PC-9 (cell line): ENCODE measurements at regions not wholly inside any gene's neighbourhood (a gene's known extent, or its start where the extent isn't known, plus 50 kb on each side); places are given as distances from the start of the nearest gene placed in this dataset.

Source experiments
- BruUV-seq: library from RNA; stranded (reverse); fragments of 400-500 nt; replicated peaks from 2 replicates; lab custom pipeline; 2021; lab: Mats Ljungman, UMichigan
- CTCF ChIA-PET: fragments of 300-600 bp; sonication (Branson Sonifier 250); formaldehyde crosslinking; loops from one replicate; lab custom pipeline; 2022; ENCODE audit warnings: antibody characterized with exemption; lab: Charles Lee
- POLR2A ChIA-PET: fragments of 300-600 bp; sonication (Branson Sonifier 250); formaldehyde crosslinking; loops from one replicate; lab custom pipeline; 2022; ENCODE audit warnings: antibody characterized with exemption; ENCODE audit not compliant: unreplicated experiment; lab: Charles Lee
- DNase-seq, 2 experiments: peaks; one replicate each; pipeline versions ENCODE4 v3.0.0 to v3.0.0-alpha.2; 2015 to 2022; ENCODE audit warnings: mixed read lengths in 1 of 2
- H2AFZ ChIP-seq: fragments of 200-600 bp; sonication (generic); 2 replicates; pipeline ENCODE4 v1.8.1; 2017; ENCODE audit warnings: antibody characterized with exemption
- H3F3A ChIP-seq: fragments of 200-600 bp; sonication (generic); 2 replicates; pipeline ENCODE4 v1.8.1; 2017; ENCODE audit warnings: antibody characterized with exemption, mild to moderate bottlenecking, low read depth; ENCODE audit not compliant: insufficient read depth
- H3K27ac ChIP-seq: fragments of 200-600 bp; sonication (generic); 2 replicates; pipeline ENCODE4 v1.6.1; 2016; ENCODE audit warnings: mixed run types
- H3K27me3 ChIP-seq: fragments of 200-600 bp; sonication (generic); 2 replicates; pipeline ENCODE4 v1.6.1; 2016; ENCODE audit warnings: low read depth, mixed run types; ENCODE audit not compliant: insufficient read depth
- H3K36me3 ChIP-seq: fragments of 200-600 bp; sonication (generic); 2 replicates; pipeline ENCODE4 v1.6.1; 2016; ENCODE audit warnings: low read depth, mixed run types
- H3K4me1 ChIP-seq: fragments of 200-600 bp; sonication (generic); replicated peaks from 2 replicates; pipeline ENCODE4 v1.6.1; 2016; ENCODE audit warnings: mixed run types; ENCODE audit not compliant: insufficient read depth
- H3K4me2 ChIP-seq: fragments of 200-600 bp; sonication (generic); 2 replicates; pipeline ENCODE4 v1.6.1; 2017; ENCODE audit warnings: mixed run types
- H3K4me3 ChIP-seq: fragments of 200-600 bp; sonication (generic); 2 replicates; pipeline ENCODE4 v1.6.1; 2016; ENCODE audit warnings: mixed run types
- H3K79me2 ChIP-seq: fragments of 200-600 bp; sonication (generic); 2 replicates; pipeline ENCODE4 v1.6.1; 2017; ENCODE audit warnings: low read depth, mixed run types
- H3K9me2 ChIP-seq: fragments of 200-600 bp; sonication (generic); 2 replicates; pipeline ENCODE4 v1.8.1; 2017; ENCODE audit warnings: mild to moderate bottlenecking; ENCODE audit not compliant: insufficient read depth
- H3K9me3 ChIP-seq: fragments of 200-600 bp; sonication (generic); 2 replicates; pipeline ENCODE4 v1.8.1; 2016; ENCODE audit warnings: low read depth; ENCODE audit not compliant: insufficient read depth
- H4K20me1 ChIP-seq: fragments of 200-600 bp; sonication (generic); 2 replicates; pipeline ENCODE4 v1.8.1; 2017; ENCODE audit not compliant: insufficient read depth
- EZH2 ChIP-seq: fragments of 200-600 bp; sonication (generic); IDR thresholded peaks from 2 replicates; pipeline ENCODE4 v1.8.0; 2017; ENCODE audit warnings: antibody characterized with exemption, low read depth
- intact Hi-C: fragments of 100-400 bp; cut with micrococcal nuclease; formaldehyde crosslinking; loops from one replicate; pipeline ENCODE4 v1.10.0; 2022; ENCODE audit not compliant: unreplicated experiment
- TF ChIP-seq, protein P1 (sequence below): fragments of 200-600 bp; sonication (generic); conservative IDR thresholded peaks from 2 replicates; pipeline ENCODE4 v1.6.1; 2017; ENCODE audit warnings: mixed run types, antibody characterized with exemption, mild to moderate bottlenecking, moderate library complexity

DNA sequence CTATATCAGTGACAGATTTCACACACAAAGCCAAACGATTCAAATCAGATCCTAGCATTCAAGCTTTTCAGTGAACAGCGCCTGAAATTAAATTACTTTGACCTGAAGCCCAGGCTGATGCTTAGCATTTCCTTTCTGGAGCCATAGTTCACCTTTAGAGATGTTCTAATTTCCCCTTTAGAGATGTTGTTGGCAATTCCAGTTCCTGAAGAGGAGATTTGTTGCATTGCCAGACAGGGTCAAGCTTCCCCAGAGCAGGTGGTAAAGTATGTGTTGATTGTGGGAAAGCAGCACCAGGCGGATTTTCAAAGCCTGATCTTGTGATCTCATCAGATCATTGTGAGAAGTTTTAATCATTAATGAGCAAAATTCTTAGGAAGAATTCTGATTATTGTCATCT lies 609.8 kb upstream of the KLF12 start:
- Histone ChIP-seq H4K20me1 (no peaks in the 10 kb centered on the region), H3K27me3 (no peaks in the 10 kb centered on the region), H3F3A (no peaks in the 10 kb centered on the region), H3K27ac (no peak overlapping the region), H3K4me2 (no peak overlapping the region), H3K4me1 (no peaks in the 10 kb centered on the region), H3K4me3 (no peak overlapping the region), H2AFZ (no peak overlapping the region), H3K36me3 (no peaks in the 10 kb centered on the region), H3K79me2 (no peaks in the 10 kb centered on the region), H3K9me3 (no peaks in the 10 kb centered on the region), H3K9me2 (no peaks in the 10 kb centered on the region)
- TF ChIP-seq, protein P1, sequence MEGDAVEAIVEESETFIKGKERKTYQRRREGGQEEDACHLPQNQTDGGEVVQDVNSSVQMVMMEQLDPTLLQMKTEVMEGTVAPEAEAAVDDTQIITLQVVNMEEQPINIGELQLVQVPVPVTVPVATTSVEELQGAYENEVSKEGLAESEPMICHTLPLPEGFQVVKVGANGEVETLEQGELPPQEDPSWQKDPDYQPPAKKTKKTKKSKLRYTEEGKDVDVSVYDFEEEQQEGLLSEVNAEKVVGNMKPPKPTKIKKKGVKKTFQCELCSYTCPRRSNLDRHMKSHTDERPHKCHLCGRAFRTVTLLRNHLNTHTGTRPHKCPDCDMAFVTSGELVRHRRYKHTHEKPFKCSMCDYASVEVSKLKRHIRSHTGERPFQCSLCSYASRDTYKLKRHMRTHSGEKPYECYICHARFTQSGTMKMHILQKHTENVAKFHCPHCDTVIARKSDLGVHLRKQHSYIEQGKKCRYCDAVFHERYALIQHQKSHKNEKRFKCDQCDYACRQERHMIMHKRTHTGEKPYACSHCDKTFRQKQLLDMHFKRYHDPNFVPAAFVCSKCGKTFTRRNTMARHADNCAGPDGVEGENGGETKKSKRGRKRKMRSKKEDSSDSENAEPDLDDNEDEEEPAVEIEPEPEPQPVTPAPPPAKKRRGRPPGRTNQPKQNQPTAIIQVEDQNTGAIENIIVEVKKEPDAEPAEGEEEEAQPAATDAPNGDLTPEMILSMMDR: no peak
- no peak for TF ChIP-seq EZH2
- no TSS peak for BruUV-seq
- DNase-seq: no peak
- intact Hi-C loops: no loop called here
- ChIA-PET POLR2A (no interaction called here), CTCF (no interaction called here)

DNA sequence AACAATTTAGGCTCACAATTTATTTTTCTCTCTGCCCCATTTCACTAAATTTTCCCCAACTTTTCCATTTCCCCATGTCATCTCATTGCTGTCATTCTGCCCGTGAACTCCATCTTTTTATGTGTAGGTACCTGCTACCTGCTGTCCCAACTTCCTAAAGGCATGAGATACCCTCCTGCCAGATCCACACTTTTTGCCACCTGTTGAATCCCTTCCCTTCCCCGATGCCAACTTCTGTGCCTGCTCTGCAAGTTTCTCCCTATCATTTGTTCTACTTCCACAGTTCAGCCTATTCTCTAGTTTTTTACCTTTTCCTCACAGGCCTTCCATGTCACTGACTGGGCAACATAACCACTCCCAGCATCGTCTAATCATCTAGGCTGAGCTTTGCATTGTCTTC lies 607.5 kb upstream of the KLF12 start:
- Histone ChIP-seq H3K79me2 (no peaks in the 10 kb centered on the region), H3K27ac (no peak overlapping the region), H3F3A (no peaks in the 10 kb centered on the region), H3K9me3 (no peaks in the 10 kb centered on the region), H3K9me2 (no peaks in the 10 kb centered on the region), H4K20me1 (no peaks in the 10 kb centered on the region), H3K4me2 (no peak overlapping the region), H3K36me3 (no peaks in the 10 kb centered on the region), H3K27me3 (no peaks in the 10 kb centered on the region), H3K4me1 (no peaks in the 10 kb centered on the region), H2AFZ (no peak overlapping the region), H3K4me3 (no peak overlapping the region)
- intact Hi-C loops: no loop called here
- CTCF ChIA-PET: no interaction called here
- no peak for DNase-seq
- no TSS peak for BruUV-seq
- TF ChIP-seq EZH2: no peak
- TF ChIP-seq, protein P1: no peak
- POLR2A ChIA-PET: no interaction called here

DNA sequence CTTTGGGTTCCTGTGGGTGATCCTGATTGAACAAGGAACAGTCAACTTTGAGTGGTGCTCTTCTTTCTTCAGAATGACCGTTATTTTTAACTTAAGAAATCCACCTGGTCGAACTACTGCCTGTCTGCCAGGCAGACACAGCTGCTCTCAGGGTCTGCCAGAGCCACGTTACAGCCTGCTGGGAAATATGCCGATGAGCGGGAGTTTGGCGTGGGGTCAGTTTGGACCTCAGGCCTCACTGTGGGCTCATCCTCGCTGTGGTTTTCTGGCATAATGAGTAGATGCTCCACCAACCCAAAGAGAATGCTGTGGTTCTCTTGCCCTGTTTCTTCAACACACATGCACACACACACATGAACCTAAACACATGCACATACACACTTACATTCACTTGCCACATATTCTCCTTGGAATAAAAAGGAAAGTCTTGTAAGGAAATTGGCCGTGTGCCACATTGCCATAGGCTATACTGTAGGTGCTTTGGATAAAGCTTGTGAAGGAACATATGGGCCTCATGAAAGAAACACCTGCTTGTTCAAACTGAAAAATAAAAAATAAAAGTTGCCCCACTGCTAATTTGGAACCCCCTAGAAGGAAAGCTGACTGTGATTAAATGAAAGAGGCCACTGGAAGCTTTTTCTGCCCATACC lies 598.7 kb upstream of the KLF12 start:
- H3K4me3 ChIP-seq: no peak overlapping the region
- no peaks in the 10 kb centered on the region for H3K4me1 ChIP-seq
- H2AFZ ChIP-seq: no peak overlapping the region
- CTCF ChIA-PET: no interaction called here
- TF ChIP-seq, protein P1: no peak
- TF ChIP-seq EZH2: no peak
- H3K9me3 ChIP-seq: no peaks in the 10 kb centered on the region
- H3F3A ChIP-seq: no peaks in the 10 kb centered on the region
- no peaks in the 10 kb centered on the region for H3K79me2 ChIP-seq
- intact Hi-C loops: no loop called here
- no peak overlapping the region for H3K27ac ChIP-seq
- no peaks in the 10 kb centered on the region for H4K20me1 ChIP-seq
- H3K4me2 ChIP-seq: no peak overlapping the region
- no TSS peak for BruUV-seq
- no peaks in the 10 kb centered on the region for H3K9me2 ChIP-seq
- H3K36me3 ChIP-seq: no peaks in the 10 kb centered on the region
- no peak for DNase-seq
- H3K27me3 ChIP-seq: no peaks in the 10 kb centered on the region
- POLR2A ChIA-PET: no interaction called here
